ENCODE measurements at regions not wholly inside any gene's neighbourhood (a gene's known extent, or its start where the extent isn't known, plus 50 kb on each side); places are given as distances from the start of the nearest gene placed in this dataset.

GRCh38 chr2:144753416-144753815, 233.5 kb upstream of the ZEB2 start:
- no peak for TF ChIP-seq CSDC2 (CRISPR knock-in tag; IDR thresholded peaks at IDR 0.05)
- TF ChIP-seq CREB5 (CRISPR knock-in tag; IDR thresholded peaks at IDR 0.05; ENCODE audit: low read depth): no peak
